ENCODE measurements at regions not wholly inside any gene's neighbourhood (a gene's known extent, or its start where the extent isn't known, plus 50 kb on each side); places are given as distances from the start of the nearest gene placed in this dataset.

GRCh38 chr6:91337967-91338366, 751.1 kb upstream of the MAP3K7 start:
- 95% methylated on average over 4 of the region's 4 CpGs for WGBS (ENCODE audit: low lambda C conversion rate, missing lambda C conversion rate)
- Histone ChIP-seq H4K20me1 (ENCODE audit: insufficient read depth, poor library complexity, severe bottlenecking) (no peaks in the 10 kb centered on the region), H3K4me3 (no peak overlapping the region), H3K36me3 (replicated peaks; ENCODE audit: insufficient read depth, low read depth) (no peaks in the 10 kb centered on the region), H3K9me3 (ENCODE audit: low read depth) (no peaks in the 10 kb centered on the region), H3K9me2 (replicated peaks; ENCODE audit: insufficient read depth) (no peaks in the 10 kb centered on the region), H3K27ac (no peak overlapping the region), H2AFZ (no peak overlapping the region), H3K4me2 (no peak overlapping the region), H3K79me2 (no peaks in the 10 kb centered on the region), H3K4me1 (ENCODE audit: insufficient read depth) (no peaks in the 10 kb centered on the region), H3K27me3 (no peaks in the 10 kb centered on the region)
- TF ChIP-seq EZH2 (IDR thresholded peaks at IDR 0.05; ENCODE audit: borderline replicate concordance) (no peak), CTCF (IDR thresholded peaks at IDR 0.05; ENCODE audit: poor library complexity) (no peak), EZH2phosphoT487 (IDR thresholded peaks at IDR 0.05; ENCODE audit: low read depth, severe bottlenecking, unreplicated experiment) (no peak)
- DNase-seq (ENCODE audit: low spot score) = no peak

GRCh38 chr6:91330896-91331295, 744.0 kb upstream of the MAP3K7 start:
- H2AFZ ChIP-seq = no peak overlapping the region
- WGBS (ENCODE audit: low lambda C conversion rate, missing lambda C conversion rate) = 83% methylated on average over 1 of the region's 1 CpG
- H3K79me2 ChIP-seq = no peaks in the 10 kb centered on the region
- no peaks in the 10 kb centered on the region for H3K27me3 ChIP-seq
- no peak for TF ChIP-seq CTCF (IDR thresholded peaks at IDR 0.05; ENCODE audit: poor library complexity)
- no peak for TF ChIP-seq EZH2phosphoT487 (IDR thresholded peaks at IDR 0.05; ENCODE audit: low read depth, severe bottlenecking, unreplicated experiment)
- TF ChIP-seq EZH2 (IDR thresholded peaks at IDR 0.05; ENCODE audit: borderline replicate concordance) = no peak
- H3K4me3 ChIP-seq = no peak overlapping the region
- H3K4me2 ChIP-seq = no peak overlapping the region
- H3K9me3 ChIP-seq (ENCODE audit: low read depth) = no peaks in the 10 kb centered on the region
- no peaks in the 10 kb centered on the region for H3K36me3 ChIP-seq (replicated peaks; ENCODE audit: insufficient read depth, low read depth)
- no peaks in the 10 kb centered on the region for H3K9me2 ChIP-seq (replicated peaks; ENCODE audit: insufficient read depth)
- no peaks in the 10 kb centered on the region for H3K4me1 ChIP-seq (ENCODE audit: insufficient read depth)
- H3K27ac ChIP-seq = no peak overlapping the region
- no peaks in the 10 kb centered on the region for H4K20me1 ChIP-seq (ENCODE audit: insufficient read depth, poor library complexity, severe bottlenecking)
- no peak for DNase-seq (ENCODE audit: low spot score)

- no peak overlapping the region for H3K27ac ChIP-seq
- H3K9me2 ChIP-seq (replicated peaks; ENCODE audit: insufficient read depth) = no peaks in the 10 kb centered on the region
- no peaks in the 10 kb centered on the region for H3K36me3 ChIP-seq (replicated peaks; ENCODE audit: insufficient read depth, low read depth)
- H3K4me2 ChIP-seq = no peak overlapping the region
- 86% methylated on average over 3 of the region's 3 CpGs for WGBS (ENCODE audit: low lambda C conversion rate, missing lambda C conversion rate)
- no peaks in the 10 kb centered on the region for H4K20me1 ChIP-seq (ENCODE audit: insufficient read depth, poor library complexity, severe bottlenecking)
- no peaks in the 10 kb centered on the region for H3K4me1 ChIP-seq (ENCODE audit: insufficient read depth)
- H3K27me3 ChIP-seq = no peaks in the 10 kb centered on the region
- H3K9me3 ChIP-seq (ENCODE audit: low read depth) = no peaks in the 10 kb centered on the region
- no peak for TF ChIP-seq EZH2phosphoT487 (IDR thresholded peaks at IDR 0.05; ENCODE audit: low read depth, severe bottlenecking, unreplicated experiment)
- TF ChIP-seq CTCF (IDR thresholded peaks at IDR 0.05; ENCODE audit: poor library complexity) = no peak
- TF ChIP-seq EZH2 (IDR thresholded peaks at IDR 0.05; ENCODE audit: borderline replicate concordance) = no peak
- H3K4me3 ChIP-seq = no peak overlapping the region
- H3K79me2 ChIP-seq = no peaks in the 10 kb centered on the region
- H2AFZ ChIP-seq = no peak overlapping the region
- DNase-seq (ENCODE audit: low spot score) = no peak
These were observed 741.4 kb upstream of the MAP3K7 start for GRCh38 chr6:91328241-91328640.

- Histone ChIP-seq H3K36me3 (replicated peaks; ENCODE audit: insufficient read depth, low read depth) (no peaks in the 10 kb centered on the region), H3K4me3 (no peak overlapping the region), H3K9me2 (replicated peaks; ENCODE audit: insufficient read depth) (no peaks in the 10 kb centered on the region), H4K20me1 (ENCODE audit: insufficient read depth, poor library complexity, severe bottlenecking) (no peaks in the 10 kb centered on the region), H3K9me3 (ENCODE audit: low read depth) (no peaks in the 10 kb centered on the region), H3K27me3 (no peaks in the 10 kb centered on the region), H3K4me2 (no peak overlapping the region), H3K79me2 (no peaks in the 10 kb centered on the region), H2AFZ (no peak overlapping the region), H3K4me1 (ENCODE audit: insufficient read depth) (no peaks in the 10 kb centered on the region), H3K27ac (no peak overlapping the region)
- DNase-seq (ENCODE audit: low spot score) = no peak
- TF ChIP-seq EZH2 (IDR thresholded peaks at IDR 0.05; ENCODE audit: borderline replicate concordance) = no peak
- TF ChIP-seq EZH2phosphoT487 (IDR thresholded peaks at IDR 0.05; ENCODE audit: low read depth, severe bottlenecking, unreplicated experiment) = no peak
- no peak for TF ChIP-seq CTCF (IDR thresholded peaks at IDR 0.05; ENCODE audit: poor library complexity)
- WGBS (ENCODE audit: low lambda C conversion rate, missing lambda C conversion rate) = 92% methylated on average over 2 of the region's 2 CpGs
These were observed 737.8 kb upstream of the MAP3K7 start for GRCh38 chr6:91324711-91325110.

Data from hepatocyte (in vitro differentiated cells).